Lung (tissue), 11 donors: ENCODE measurements at regions not wholly inside any gene's neighbourhood (a gene's known extent, or its start where the extent isn't known, plus 50 kb on each side); places are given as distances from the start of the nearest gene placed in this dataset.

Experiments used
- ATAC-seq: fragments of 200-7000 bp; cut with Tn5 transposase; one replicate; pipeline ENCODE4 v1.9.1; 2020; ENCODE audit warnings: moderate number of reproducible peaks; ENCODE audit not compliant: insufficient read depth, low FRiP score
- DNase-seq, 3 donors: peaks; one replicate each; pipeline ENCODE4 v3.0.0-alpha.2; 2013 to 2017
- H3K27ac ChIP-seq, 2 donors: one replicate each; pipeline ENCODE4 v1.5.1; 2013; ENCODE audit warnings: mild to moderate bottlenecking in 2 of 2, moderate library complexity in 2 of 2, control low read depth in 1 of 2, inconsistent platforms in 1 of 2, low read depth in 1 of 2, low read length in 1 of 2
- H3K27me3 ChIP-seq, 3 donors: one replicate each; pipeline ENCODE4 v1.5.1; 2013; ENCODE audit warnings: low read length in 2 of 3; ENCODE audit not compliant: control insufficient read depth in 3 of 3, insufficient read depth in 3 of 3
- H3K36me3 ChIP-seq, 4 donors: one replicate each; pipeline ENCODE4 v1.5.1; 2013; ENCODE audit warnings: low read length in 4 of 4, mild to moderate bottlenecking in 1 of 4, moderate library complexity in 1 of 4; ENCODE audit not compliant: control insufficient read depth in 4 of 4, insufficient read depth in 4 of 4
- H3K4me1 ChIP-seq, 5 donors: one replicate each; pipeline ENCODE4 v1.5.1; 2013; ENCODE audit warnings: low read length in 5 of 5, mild to moderate bottlenecking in 2 of 5, moderate library complexity in 1 of 5; ENCODE audit not compliant: control insufficient read depth in 5 of 5, insufficient read depth in 5 of 5
- H3K4me3 ChIP-seq: one replicate; pipeline ENCODE4 v1.5.1; 2013; ENCODE audit warnings: mild to moderate bottlenecking, control low read depth, moderate library complexity
- H3K9ac ChIP-seq, 2 donors: one replicate each; pipeline ENCODE4 v1.5.1; 2013; ENCODE audit warnings: low read length in 2 of 2, control low read depth in 1 of 2; ENCODE audit not compliant: insufficient read depth in 1 of 2
- H3K9me3 ChIP-seq, 4 donors: one replicate each; pipeline ENCODE4 v1.5.1; 2013; ENCODE audit warnings: low read length in 3 of 4, mild to moderate bottlenecking in 1 of 4, moderate library complexity in 1 of 4; ENCODE audit not compliant: control insufficient read depth in 4 of 4, insufficient read depth in 3 of 4
- WGBS, 2 donors: extraction: QIAGEN DNeasy Blood & Tissue Kit; methylation state at CpG; one replicate each; pipeline ENCODE4 v1.1.7; 2013; 5-methylcytosine and 5-hydroxymethylcytosine counted together
- TF ChIP-seq, protein P1 (sequence below): IDR thresholded peaks from 2 replicates; pipeline ENCODE4 v1.5.1; 2012; ENCODE audit warnings: mild to moderate bottlenecking; ENCODE audit errors: control extremely low read depth, extremely low read depth
- donor health status: control.
- donor health status: control.
- donor health status: Bipolar disorder and iron deficiency.
- donor health status: healthy.
- donor health status: DM: yes; HTN: yes; CAD: no.

DNA sequence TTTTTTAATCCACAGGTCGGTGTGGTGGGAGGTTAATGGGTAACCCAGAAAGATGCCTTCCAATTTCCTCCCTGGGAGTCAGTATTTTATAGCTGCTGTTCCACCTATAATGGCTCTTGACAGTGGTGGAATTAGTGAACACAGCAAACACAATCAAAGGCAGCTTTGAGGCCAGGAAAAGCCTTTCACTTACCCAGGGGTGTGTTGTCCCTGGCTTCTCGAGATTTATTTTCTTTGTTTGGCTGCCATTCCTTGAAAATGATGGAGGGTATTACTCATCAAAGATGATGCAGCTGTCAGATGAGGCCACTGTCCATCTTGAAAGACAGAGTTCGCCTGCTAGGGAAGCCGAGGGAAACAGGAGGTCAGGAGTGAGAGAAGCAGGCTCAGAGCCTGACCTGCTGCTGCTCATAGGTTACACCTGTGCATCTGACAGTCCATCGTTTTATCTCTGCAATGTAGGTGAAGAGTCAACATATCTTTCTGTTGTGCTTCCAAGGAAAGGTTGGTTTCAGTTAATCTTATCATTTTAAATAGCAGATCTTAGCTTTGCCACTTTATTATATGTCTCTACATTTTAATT is 221.6 kb downstream of the XPNPEP1 start:
- ATAC-seq: no peak
- H3K27ac ChIP-seq: no peak overlapping the region
- H3K9ac ChIP-seq: no peak overlapping the region
- peaks cover 0 to 9% (median 0%) of the 10 kb centered on the region in 4 donors for H3K9me3 ChIP-seq
- no peaks in the 10 kb centered on the region for H3K36me3 ChIP-seq
- H3K4me1 ChIP-seq: no peaks in the 10 kb centered on the region
- no peaks in the 10 kb centered on the region for H3K27me3 ChIP-seq
- TF ChIP-seq, protein P1, sequence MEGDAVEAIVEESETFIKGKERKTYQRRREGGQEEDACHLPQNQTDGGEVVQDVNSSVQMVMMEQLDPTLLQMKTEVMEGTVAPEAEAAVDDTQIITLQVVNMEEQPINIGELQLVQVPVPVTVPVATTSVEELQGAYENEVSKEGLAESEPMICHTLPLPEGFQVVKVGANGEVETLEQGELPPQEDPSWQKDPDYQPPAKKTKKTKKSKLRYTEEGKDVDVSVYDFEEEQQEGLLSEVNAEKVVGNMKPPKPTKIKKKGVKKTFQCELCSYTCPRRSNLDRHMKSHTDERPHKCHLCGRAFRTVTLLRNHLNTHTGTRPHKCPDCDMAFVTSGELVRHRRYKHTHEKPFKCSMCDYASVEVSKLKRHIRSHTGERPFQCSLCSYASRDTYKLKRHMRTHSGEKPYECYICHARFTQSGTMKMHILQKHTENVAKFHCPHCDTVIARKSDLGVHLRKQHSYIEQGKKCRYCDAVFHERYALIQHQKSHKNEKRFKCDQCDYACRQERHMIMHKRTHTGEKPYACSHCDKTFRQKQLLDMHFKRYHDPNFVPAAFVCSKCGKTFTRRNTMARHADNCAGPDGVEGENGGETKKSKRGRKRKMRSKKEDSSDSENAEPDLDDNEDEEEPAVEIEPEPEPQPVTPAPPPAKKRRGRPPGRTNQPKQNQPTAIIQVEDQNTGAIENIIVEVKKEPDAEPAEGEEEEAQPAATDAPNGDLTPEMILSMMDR: no peak
- WGBS, 2 donors: 66 to 75% methylated on average over 5 of the region's 5 CpGs
- DNase-seq: no peak
- H3K4me3 ChIP-seq: no peak overlapping the region

DNA sequence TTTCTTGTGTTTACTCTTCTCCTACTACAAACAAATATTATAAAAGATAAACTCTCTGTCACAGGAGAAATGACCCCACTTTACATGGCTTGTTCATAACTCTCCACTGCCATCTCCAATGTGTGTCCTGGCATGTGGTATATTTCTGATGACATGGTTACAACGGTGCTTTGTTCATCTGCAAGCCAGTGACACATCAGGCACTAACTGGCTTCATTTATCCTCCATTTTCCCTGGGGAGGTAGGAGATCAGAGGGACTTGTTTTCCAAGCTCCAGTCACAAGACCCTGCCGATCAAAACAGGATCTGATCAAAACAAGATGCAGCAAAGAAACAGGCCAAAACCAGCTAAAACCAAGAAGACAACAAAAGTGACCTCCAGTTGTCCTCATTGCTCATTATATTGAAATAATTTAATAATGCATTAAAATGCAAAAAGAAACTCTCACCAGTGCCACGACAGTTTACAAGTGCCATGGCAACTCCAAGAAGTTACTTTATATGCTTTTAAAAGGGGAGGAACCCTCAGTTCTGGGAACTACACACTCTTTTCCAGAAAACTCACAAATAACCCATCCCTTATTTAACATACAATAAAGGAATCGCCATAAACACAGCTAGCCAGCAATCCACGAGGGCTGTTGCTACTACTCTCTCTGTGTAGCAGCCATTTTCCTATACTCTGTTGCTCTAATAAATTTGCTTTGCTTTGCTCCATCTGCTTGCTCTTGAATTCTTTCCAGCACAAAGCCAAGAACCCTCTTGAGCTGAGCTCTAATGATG is 224.2 kb downstream of the XPNPEP1 start:
- no peak overlapping the region for H3K27ac ChIP-seq
- H3K4me3 ChIP-seq: no peak overlapping the region
- H3K4me1 ChIP-seq: no peaks in the 10 kb centered on the region
- no peak for DNase-seq
- ATAC-seq: no peak
- TF ChIP-seq, protein P1: no peak
- H3K9me3 ChIP-seq: peaks cover 0 to 12% (median 0%) of the 10 kb centered on the region in 4 donors
- 81 to 91% methylated on average over 5 of the region's 5 CpGs for WGBS, 2 donors
- H3K9ac ChIP-seq: no peak overlapping the region
- H3K36me3 ChIP-seq: no peaks in the 10 kb centered on the region
- no peaks in the 10 kb centered on the region for H3K27me3 ChIP-seq

DNA sequence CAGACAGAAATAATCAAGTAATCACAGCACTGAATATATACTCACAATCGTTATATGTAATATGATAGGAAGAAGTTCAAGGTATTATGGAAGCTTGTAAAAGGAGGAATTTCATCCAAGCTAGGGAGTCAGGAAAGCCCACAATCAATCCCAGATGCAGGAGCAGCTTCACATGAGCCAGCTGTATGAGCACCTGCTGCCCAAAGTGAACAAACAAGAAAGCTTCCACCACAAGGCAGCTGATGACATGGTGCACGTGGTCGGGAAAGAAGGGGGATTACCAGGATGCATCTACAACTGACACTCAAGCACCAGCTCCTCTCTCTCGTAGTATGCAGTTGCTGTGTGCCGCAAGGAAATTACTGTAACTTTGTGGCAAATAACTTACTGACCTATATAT is 225.2 kb downstream of the XPNPEP1 start:
- H3K9me3 ChIP-seq: peaks cover 0 to 12% (median 0%) of the 10 kb centered on the region in 4 donors
- no peak overlapping the region for H3K9ac ChIP-seq
- no peaks in the 10 kb centered on the region for H3K27me3 ChIP-seq
- no peak overlapping the region for H3K27ac ChIP-seq
- TF ChIP-seq, protein P1: no peak
- DNase-seq: no peak
- WGBS, 2 donors: 76 to 80% methylated on average over 5 of the region's 5 CpGs
- no peak for ATAC-seq
- no peaks in the 10 kb centered on the region for H3K4me1 ChIP-seq
- H3K4me3 ChIP-seq: no peak overlapping the region
- H3K36me3 ChIP-seq: no peaks in the 10 kb centered on the region
